ENCODE measurements at regions not wholly inside any gene's neighbourhood (a gene's known extent, or its start where the extent isn't known, plus 50 kb on each side); places are given as distances from the start of the nearest gene placed in this dataset.
A peak's percentile ranks its signal among the peaks of the same experiment; 100 is the strongest.

DNA sequence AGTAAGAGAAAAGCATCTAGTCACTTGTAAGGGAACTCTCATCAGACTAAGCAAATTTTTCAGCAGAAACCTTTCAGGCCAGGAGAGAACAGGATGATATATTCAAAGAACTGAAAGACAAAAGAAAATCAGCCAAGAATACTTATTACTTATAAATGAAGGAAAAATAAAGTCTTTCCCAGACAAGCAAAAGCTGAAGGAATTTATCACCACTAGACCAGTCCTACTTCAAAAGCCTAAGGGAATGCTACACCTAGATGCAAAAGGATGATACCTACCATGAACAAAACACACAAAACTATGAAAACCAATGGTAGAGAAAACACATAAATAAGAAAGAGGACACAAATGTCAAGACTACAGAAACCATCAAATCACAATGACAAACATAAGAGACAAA, 126.6 kb upstream of the ABCB5 start:
- no peak overlapping the region for H3K4me3 ChIP-seq (ENCODE audit: low read depth, low read length)
- ChIA-PET POLR2A (no interaction called here), CTCF (interaction anchor here (0.7 kb wide), 1 partner anchor 553 kb away, joined by 4 read pairs; no protein-coding TSS in a partner anchor)
- no peaks in the 10 kb centered on the region for H3K4me1 ChIP-seq (ENCODE audit: control insufficient read depth, insufficient read depth, low read length)
- no peak overlapping the region for H3K27ac ChIP-seq (ENCODE audit: extremely low read depth, low read depth, low read length)
- H3K9me3 ChIP-seq (ENCODE audit: control insufficient read depth, insufficient read depth, low read depth, low read length), result no peaks in the 10 kb centered on the region
- H3K36me3 ChIP-seq (ENCODE audit: control insufficient read depth in 2 of 2, insufficient read depth in 1 of 2, low read length in 2 of 2), result no peaks in the 10 kb centered on the region
- TF ChIP-seq ZNF24 (tag by site-specific recombination; IDR thresholded peaks at IDR 0.05) (no peak), TRIM28 (IDR thresholded peaks at IDR 0.05; ENCODE audit: borderline replicate concordance, low read length) (peak; percentile 61; the same call in 1 of the 2 replicates), ZNF544 (tag by site-specific recombination; IDR thresholded peaks at IDR 0.05) (no peak), ZNF626 (tag by site-specific recombination; IDR thresholded peaks at IDR 0.05) (no peak), ZNF112 (tag by site-specific recombination; IDR thresholded peaks at IDR 0.05) (no peak), ZNF184 (tag by site-specific recombination; IDR thresholded peaks at IDR 0.05) (no peak), ZNF169 (tag by site-specific recombination; IDR thresholded peaks at IDR 0.05) (no peak), ZNF785 (tag by site-specific recombination; IDR thresholded peaks at IDR 0.05) (no peak), SETDB1 (IDR thresholded peaks at IDR 0.05; ENCODE audit: insufficient read length, low read length) (peak; percentile 68), REPIN1 (tag by site-specific recombination; IDR thresholded peaks at IDR 0.05; ENCODE audit: low read depth) (no peak), YY1 (tag by site-specific recombination; IDR thresholded peaks at IDR 0.05) (no peak)
- TF ChIP-seq, protein P1, sequence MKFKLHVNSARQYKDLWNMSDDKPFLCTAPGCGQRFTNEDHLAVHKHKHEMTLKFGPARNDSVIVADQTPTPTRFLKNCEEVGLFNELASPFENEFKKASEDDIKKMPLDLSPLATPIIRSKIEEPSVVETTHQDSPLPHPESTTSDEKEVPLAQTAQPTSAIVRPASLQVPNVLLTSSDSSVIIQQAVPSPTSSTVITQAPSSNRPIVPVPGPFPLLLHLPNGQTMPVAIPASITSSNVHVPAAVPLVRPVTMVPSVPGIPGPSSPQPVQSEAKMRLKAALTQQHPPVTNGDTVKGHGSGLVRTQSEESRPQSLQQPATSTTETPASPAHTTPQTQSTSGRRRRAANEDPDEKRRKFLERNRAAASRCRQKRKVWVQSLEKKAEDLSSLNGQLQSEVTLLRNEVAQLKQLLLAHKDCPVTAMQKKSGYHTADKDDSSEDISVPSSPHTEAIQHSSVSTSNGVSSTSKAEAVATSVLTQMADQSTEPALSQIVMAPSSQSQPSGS (tag by site-specific recombination; IDR thresholded peaks at IDR 0.05; ENCODE audit: low read depth), result no peak
- TF ChIP-seq, protein P2, sequence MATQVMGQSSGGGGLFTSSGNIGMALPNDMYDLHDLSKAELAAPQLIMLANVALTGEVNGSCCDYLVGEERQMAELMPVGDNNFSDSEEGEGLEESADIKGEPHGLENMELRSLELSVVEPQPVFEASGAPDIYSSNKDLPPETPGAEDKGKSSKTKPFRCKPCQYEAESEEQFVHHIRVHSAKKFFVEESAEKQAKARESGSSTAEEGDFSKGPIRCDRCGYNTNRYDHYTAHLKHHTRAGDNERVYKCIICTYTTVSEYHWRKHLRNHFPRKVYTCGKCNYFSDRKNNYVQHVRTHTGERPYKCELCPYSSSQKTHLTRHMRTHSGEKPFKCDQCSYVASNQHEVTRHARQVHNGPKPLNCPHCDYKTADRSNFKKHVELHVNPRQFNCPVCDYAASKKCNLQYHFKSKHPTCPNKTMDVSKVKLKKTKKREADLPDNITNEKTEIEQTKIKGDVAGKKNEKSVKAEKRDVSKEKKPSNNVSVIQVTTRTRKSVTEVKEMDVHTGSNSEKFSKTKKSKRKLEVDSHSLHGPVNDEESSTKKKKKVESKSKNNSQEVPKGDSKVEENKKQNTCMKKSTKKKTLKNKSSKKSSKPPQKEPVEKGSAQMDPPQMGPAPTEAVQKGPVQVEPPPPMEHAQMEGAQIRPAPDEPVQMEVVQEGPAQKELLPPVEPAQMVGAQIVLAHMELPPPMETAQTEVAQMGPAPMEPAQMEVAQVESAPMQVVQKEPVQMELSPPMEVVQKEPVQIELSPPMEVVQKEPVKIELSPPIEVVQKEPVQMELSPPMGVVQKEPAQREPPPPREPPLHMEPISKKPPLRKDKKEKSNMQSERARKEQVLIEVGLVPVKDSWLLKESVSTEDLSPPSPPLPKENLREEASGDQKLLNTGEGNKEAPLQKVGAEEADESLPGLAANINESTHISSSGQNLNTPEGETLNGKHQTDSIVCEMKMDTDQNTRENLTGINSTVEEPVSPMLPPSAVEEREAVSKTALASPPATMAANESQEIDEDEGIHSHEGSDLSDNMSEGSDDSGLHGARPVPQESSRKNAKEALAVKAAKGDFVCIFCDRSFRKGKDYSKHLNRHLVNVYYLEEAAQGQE (tag by site-specific recombination; IDR thresholded peaks at IDR 0.05), result no peak

DNA sequence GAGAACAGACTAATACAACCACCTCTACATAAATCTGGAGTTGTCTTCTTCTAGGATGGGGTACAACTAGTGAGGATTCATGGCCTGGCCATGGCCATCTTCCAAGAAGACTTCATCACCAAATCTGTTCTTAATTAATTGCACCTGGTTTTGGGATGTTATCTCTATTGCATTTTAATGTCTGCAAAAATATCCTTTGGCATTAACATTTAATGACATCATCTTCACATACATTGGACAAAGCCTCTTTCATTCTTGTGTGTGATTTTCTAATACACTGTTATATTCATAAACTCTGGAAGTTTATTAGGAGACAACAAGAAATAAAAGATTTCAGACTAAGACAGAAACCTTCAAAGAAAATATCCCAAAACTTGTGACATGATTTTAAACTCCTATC, 124.2 kb upstream of the ABCB5 start:
- no peaks in the 10 kb centered on the region for H3K9me3 ChIP-seq (ENCODE audit: control insufficient read depth, insufficient read depth, low read depth, low read length)
- no peak for TF ChIP-seq ZNF248 (tag by site-specific recombination; IDR thresholded peaks at IDR 0.05)
- no peak for TF ChIP-seq ZNF24 (tag by site-specific recombination; IDR thresholded peaks at IDR 0.05)
- no peak for TF ChIP-seq ZEB2 (tag by site-specific recombination; IDR thresholded peaks at IDR 0.05)
- no peak for TF ChIP-seq ZNF404 (tag by site-specific recombination; IDR thresholded peaks at IDR 0.05)
- no peak for TF ChIP-seq ZNF221 (tag by site-specific recombination; IDR thresholded peaks at IDR 0.05; ENCODE audit: borderline replicate concordance)
- no peak for TF ChIP-seq ZNF174 (tag by site-specific recombination; IDR thresholded peaks at IDR 0.05)
- no peak for TF ChIP-seq ZSCAN30 (tag by site-specific recombination; IDR thresholded peaks at IDR 0.05)
- no peak for TF ChIP-seq MEIS1 (CRISPR knock-in tag; IDR thresholded peaks at IDR 0.05; ENCODE audit: borderline replicate concordance)

More for the DNA sequence above, 124.2 kb upstream of the ABCB5 start:
- H3K27ac ChIP-seq (ENCODE audit: extremely low read depth, low read depth, low read length), result no peak overlapping the region
- H3K36me3 ChIP-seq (ENCODE audit: control insufficient read depth in 2 of 2, insufficient read depth in 1 of 2, low read length in 2 of 2), result no peaks in the 10 kb centered on the region
- H3K4me3 ChIP-seq (ENCODE audit: low read depth, low read length), result no peak overlapping the region
- ChIA-PET POLR2A (no interaction called here), CTCF (no interaction called here)
- no peaks in the 10 kb centered on the region for H3K4me1 ChIP-seq (ENCODE audit: control insufficient read depth, insufficient read depth, low read length)
